Medulla oblongata (tissue), 1 donor: ENCODE measurements at regions not wholly inside any gene's neighbourhood (a gene's known extent, or its start where the extent isn't known, plus 50 kb on each side); places are given as distances from the start of the nearest gene placed in this dataset.

Experiments
- DNase-seq: peaks from one replicate; pipeline ENCODE4 v3.0.0-alpha.2; 2015; ENCODE audit errors: extremely low spot score

- DNase-seq, result no peak
Measured at GRCh38 chr20:7505152-7505834, 435.0 kb downstream of the HAO1 start.

GRCh38 chr20:7505835-7506221 is 434.4 kb downstream of the HAO1 start:
- no peak for DNase-seq

- no peak for DNase-seq
Measured at GRCh38 chr20:7516621-7517111, 423.6 kb downstream of the HAO1 start.

- DNase-seq, result no peak
Measured at GRCh38 chr20:7520361-7520760, 419.9 kb downstream of the HAO1 start.

- DNase-seq, result no peak
Measured at GRCh38 chr20:7523288-7523687, 417.0 kb downstream of the HAO1 start.

- no peak for DNase-seq
Measured at GRCh38 chr20:7540018-7540417, 400.2 kb downstream of the HAO1 start.

GRCh38 chr20:7540923-7541322 is 399.3 kb downstream of the HAO1 start:
- DNase-seq, result no peak

- DNase-seq, result no peak
Measured at GRCh38 chr20:7571101-7571500, 369.2 kb downstream of the HAO1 start.

- no peak for DNase-seq
Measured at GRCh38 chr20:7571521-7572055, 368.7 kb downstream of the HAO1 start.

- no peak for DNase-seq
Measured at GRCh38 chr20:7579888-7580287, 360.4 kb downstream of the HAO1 start.

GRCh38 chr20:7585126-7585679 is 355.1 kb downstream of the HAO1 start:
- no peak for DNase-seq

- DNase-seq, result no peak
Measured at GRCh38 chr20:7586481-7586880, 353.8 kb downstream of the HAO1 start.

- no peak for DNase-seq
Measured at GRCh38 chr20:7589164-7589563, 351.1 kb downstream of the HAO1 start.

GRCh38 chr20:7596541-7596940 is 343.7 kb downstream of the HAO1 start:
- DNase-seq, result no peak

- DNase-seq, result no peak
Measured at GRCh38 chr20:7601431-7601830, 338.8 kb downstream of the HAO1 start.

- DNase-seq, result no peak
Measured at GRCh38 chr20:7606941-7607340, 333.3 kb downstream of the HAO1 start.

- DNase-seq, result no peak
Measured at GRCh38 chr20:7608250-7608649, 332.0 kb downstream of the HAO1 start.

- no peak for DNase-seq
Measured at GRCh38 chr20:7609251-7609650, 331.0 kb downstream of the HAO1 start.

GRCh38 chr20:7610681-7611080 is 329.6 kb downstream of the HAO1 start:
- DNase-seq, result no peak

- no peak for DNase-seq
Measured at GRCh38 chr20:7617797-7618196, 322.5 kb downstream of the HAO1 start.

- no peak for DNase-seq
Measured at GRCh38 chr20:7622399-7622961, 317.8 kb downstream of the HAO1 start.

- DNase-seq, result no peak
Measured at GRCh38 chr20:7624886-7625285, 315.4 kb downstream of the HAO1 start.
